NCI-H146 (cell line): ENCODE measurements at regions not wholly inside any gene's neighbourhood (a gene's known extent, or its start where the extent isn't known, plus 50 kb on each side); places are given as distances from the start of the nearest gene placed in this dataset.

Source experiments
- DNase-seq: peaks from one replicate; lab custom pipeline; 2025; lab: John Stamatoyannopoulos, UW

- DNase-seq, result no peak
Observed at GRCh38 chr19:16022681-16023080, 53.6 kb upstream of the TPM4 start.

GRCh38 chr19:16023146-16023915 lies 53.0 kb upstream of the TPM4 start:
- no peak for DNase-seq

GRCh38 chr19:16024266-16025107 lies 51.8 kb upstream of the TPM4 start:
- DNase-seq, result no peak

- peak; percentile 55 for DNase-seq
Observed at GRCh38 chr19:16025108-16026101, 50.9 kb upstream of the TPM4 start.

GRCh38 chr19:16026131-16026530 lies 50.2 kb upstream of the TPM4 start:
- DNase-seq, result peak; percentile 37
